ENCODE measurements at regions not wholly inside any gene's neighbourhood (a gene's known extent, or its start where the extent isn't known, plus 50 kb on each side); places are given as distances from the start of the nearest gene placed in this dataset.

DNA sequence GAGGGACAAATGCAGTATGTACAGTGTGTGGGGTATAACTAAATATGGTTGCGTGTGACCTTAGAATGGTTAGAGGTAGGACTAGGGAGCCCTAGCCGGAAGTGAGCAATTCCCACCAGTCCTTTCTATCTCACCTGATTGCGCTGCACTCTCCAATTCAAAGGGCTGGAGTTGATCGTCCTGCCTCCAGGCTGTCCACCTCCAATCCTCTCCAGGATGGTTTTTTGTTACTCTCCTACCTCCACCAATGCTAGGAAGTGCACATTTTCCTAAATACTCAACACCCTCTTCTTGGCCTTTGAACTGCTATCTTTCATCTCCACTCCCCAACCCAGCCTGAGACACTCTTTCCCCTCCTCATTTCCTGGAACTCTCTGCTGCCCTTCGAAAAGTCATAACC is 181.7 kb upstream of the ASIC2 start (continued):
- TF ChIP-seq SP1 (IDR thresholded peaks at IDR 0.05) (no peak), HNF4G (IDR thresholded peaks at IDR 0.05) (no peak), FOXA2 (IDR thresholded peaks at IDR 0.05) (no peak), NR2F2 (IDR thresholded peaks at IDR 0.05) (no peak)

DNA sequence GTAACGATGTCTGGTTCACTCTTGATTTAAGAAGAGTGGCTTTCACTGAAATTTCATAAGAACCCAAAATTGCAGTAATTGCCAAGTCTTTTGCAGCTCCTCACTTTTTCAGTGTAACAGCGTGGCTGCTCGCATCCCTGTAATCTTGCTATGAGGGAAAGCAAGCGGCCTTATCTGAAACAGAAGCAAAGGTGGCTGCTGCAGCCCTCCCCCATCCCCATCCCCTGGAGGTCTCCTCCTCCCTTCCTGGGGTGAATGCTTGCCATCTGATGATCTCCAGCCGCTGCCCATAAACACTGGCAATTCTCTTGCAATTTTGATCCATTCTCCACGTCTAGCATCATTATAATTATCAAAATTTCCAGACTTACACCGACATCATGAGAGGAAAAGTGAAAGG is 182.5 kb upstream of the ASIC2 start:
- H3K9ac ChIP-seq (ENCODE audit: low read depth in 1 of 2, low read length in 2 of 2) = no peak overlapping the region
- H3K4me3 ChIP-seq (ENCODE audit: low read depth in 1 of 3, low read length in 3 of 3) = no peak overlapping the region
- H3K36me3 ChIP-seq (ENCODE audit: control insufficient read depth in 4 of 4, insufficient read depth in 3 of 4, low read depth in 1 of 4, low read length in 3 of 4) = no peaks in the 10 kb centered on the region
- H3K4me1 ChIP-seq (ENCODE audit: control insufficient read depth in 4 of 4, insufficient read depth in 4 of 4, low read length in 3 of 4) = no peaks in the 10 kb centered on the region
- TF ChIP-seq FOXA2 (IDR thresholded peaks at IDR 0.05) = no peak
- TF ChIP-seq HNF4A (conservative IDR thresholded peaks at IDR 0.05) = no peak
- no peak for TF ChIP-seq NR2F2 (IDR thresholded peaks at IDR 0.05)
- no peak for TF ChIP-seq FOXA1 (IDR thresholded peaks at IDR 0.05)
- no peak for TF ChIP-seq RAD21 (IDR thresholded peaks at IDR 0.05)
- TF ChIP-seq EGR1 (IDR thresholded peaks at IDR 0.05; ENCODE audit: low read depth in 2 of 2) = no peak
- TF ChIP-seq RXRA (IDR thresholded peaks at IDR 0.05) = no peak
- no peak for TF ChIP-seq YY1 (IDR thresholded peaks at IDR 0.05)
- TF ChIP-seq, protein P1, sequence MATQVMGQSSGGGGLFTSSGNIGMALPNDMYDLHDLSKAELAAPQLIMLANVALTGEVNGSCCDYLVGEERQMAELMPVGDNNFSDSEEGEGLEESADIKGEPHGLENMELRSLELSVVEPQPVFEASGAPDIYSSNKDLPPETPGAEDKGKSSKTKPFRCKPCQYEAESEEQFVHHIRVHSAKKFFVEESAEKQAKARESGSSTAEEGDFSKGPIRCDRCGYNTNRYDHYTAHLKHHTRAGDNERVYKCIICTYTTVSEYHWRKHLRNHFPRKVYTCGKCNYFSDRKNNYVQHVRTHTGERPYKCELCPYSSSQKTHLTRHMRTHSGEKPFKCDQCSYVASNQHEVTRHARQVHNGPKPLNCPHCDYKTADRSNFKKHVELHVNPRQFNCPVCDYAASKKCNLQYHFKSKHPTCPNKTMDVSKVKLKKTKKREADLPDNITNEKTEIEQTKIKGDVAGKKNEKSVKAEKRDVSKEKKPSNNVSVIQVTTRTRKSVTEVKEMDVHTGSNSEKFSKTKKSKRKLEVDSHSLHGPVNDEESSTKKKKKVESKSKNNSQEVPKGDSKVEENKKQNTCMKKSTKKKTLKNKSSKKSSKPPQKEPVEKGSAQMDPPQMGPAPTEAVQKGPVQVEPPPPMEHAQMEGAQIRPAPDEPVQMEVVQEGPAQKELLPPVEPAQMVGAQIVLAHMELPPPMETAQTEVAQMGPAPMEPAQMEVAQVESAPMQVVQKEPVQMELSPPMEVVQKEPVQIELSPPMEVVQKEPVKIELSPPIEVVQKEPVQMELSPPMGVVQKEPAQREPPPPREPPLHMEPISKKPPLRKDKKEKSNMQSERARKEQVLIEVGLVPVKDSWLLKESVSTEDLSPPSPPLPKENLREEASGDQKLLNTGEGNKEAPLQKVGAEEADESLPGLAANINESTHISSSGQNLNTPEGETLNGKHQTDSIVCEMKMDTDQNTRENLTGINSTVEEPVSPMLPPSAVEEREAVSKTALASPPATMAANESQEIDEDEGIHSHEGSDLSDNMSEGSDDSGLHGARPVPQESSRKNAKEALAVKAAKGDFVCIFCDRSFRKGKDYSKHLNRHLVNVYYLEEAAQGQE (IDR thresholded peaks at IDR 0.05) = no peak
- TF ChIP-seq, protein P2, sequence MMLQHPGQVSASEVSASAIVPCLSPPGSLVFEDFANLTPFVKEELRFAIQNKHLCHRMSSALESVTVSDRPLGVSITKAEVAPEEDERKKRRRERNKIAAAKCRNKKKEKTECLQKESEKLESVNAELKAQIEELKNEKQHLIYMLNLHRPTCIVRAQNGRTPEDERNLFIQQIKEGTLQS (IDR thresholded peaks at IDR 0.05) = no peak
- no peaks in the 10 kb centered on the region for H3K9me3 ChIP-seq (ENCODE audit: control insufficient read depth in 4 of 4, low read length in 3 of 4)
- DNase-seq (ENCODE audit: low spot score) = no peak
- 41% methylated on average over 7 of the region's 7 CpGs for WGBS
- peaks cover 0 to 9% (median 2%) of the 10 kb centered on the region in 4 donors for H3K27me3 ChIP-seq (ENCODE audit: control insufficient read depth in 4 of 4, insufficient read depth in 4 of 4, low read length in 3 of 4)
- H3K27ac ChIP-seq (ENCODE audit: low read depth in 1 of 2, low read length in 2 of 2) = no peak overlapping the region

DNA sequence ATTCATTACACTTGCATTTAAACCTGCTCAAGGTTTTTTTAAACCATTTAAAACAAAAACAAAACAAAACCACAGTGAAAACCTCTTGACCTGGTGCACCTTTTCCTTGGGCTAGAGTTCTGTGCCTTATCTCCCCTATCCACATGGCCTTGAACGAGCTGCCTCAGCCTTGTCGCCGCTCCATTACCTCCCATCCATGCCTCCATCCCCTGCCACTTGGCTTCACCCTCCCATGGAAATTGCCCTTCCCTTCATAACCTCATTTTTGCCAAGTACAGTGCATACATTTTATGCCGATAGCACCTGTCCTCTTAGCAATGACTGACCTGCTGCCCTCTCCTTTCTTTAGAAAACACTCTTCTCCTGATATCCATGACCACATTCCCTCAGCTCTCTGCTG is 188.6 kb upstream of the ASIC2 start:
- Histone ChIP-seq H3K9me3 (ENCODE audit: control insufficient read depth in 4 of 4, low read length in 3 of 4) (no peaks in the 10 kb centered on the region), H3K9ac (ENCODE audit: low read depth in 1 of 2, low read length in 2 of 2) (no peak overlapping the region), H3K27ac (ENCODE audit: low read depth in 1 of 2, low read length in 2 of 2) (no peak overlapping the region), H3K27me3 (ENCODE audit: control insufficient read depth in 4 of 4, insufficient read depth in 4 of 4, low read length in 3 of 4) (peaks cover 0 to 5% (median 2%) of the 10 kb centered on the region in 4 donors), H3K36me3 (ENCODE audit: control insufficient read depth in 4 of 4, insufficient read depth in 3 of 4, low read depth in 1 of 4, low read length in 3 of 4) (no peaks in the 10 kb centered on the region), H3K4me1 (ENCODE audit: control insufficient read depth in 4 of 4, insufficient read depth in 4 of 4, low read length in 3 of 4) (no peaks in the 10 kb centered on the region), H3K4me3 (ENCODE audit: low read depth in 1 of 3, low read length in 3 of 3) (no peak overlapping the region)
- DNase-seq (ENCODE audit: low spot score) = no peak
- WGBS = 70% methylated on average over 4 of the region's 4 CpGs
- TF ChIP-seq, protein P2 (IDR thresholded peaks at IDR 0.05) = no peak
- no peak for TF ChIP-seq YY1 (IDR thresholded peaks at IDR 0.05)
- TF ChIP-seq, protein P3, sequence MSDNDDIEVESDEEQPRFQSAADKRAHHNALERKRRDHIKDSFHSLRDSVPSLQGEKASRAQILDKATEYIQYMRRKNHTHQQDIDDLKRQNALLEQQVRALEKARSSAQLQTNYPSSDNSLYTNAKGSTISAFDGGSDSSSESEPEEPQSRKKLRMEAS (IDR thresholded peaks at IDR 0.05) = no peak
- TF ChIP-seq EGR1 (IDR thresholded peaks at IDR 0.05; ENCODE audit: low read depth in 2 of 2) = no peak
- TF ChIP-seq, protein P1 (IDR thresholded peaks at IDR 0.05) = no peak
- no peak for TF ChIP-seq HNF4G (IDR thresholded peaks at IDR 0.05)
- no peak for TF ChIP-seq FOXA2 (IDR thresholded peaks at IDR 0.05)
- TF ChIP-seq, protein P4, sequence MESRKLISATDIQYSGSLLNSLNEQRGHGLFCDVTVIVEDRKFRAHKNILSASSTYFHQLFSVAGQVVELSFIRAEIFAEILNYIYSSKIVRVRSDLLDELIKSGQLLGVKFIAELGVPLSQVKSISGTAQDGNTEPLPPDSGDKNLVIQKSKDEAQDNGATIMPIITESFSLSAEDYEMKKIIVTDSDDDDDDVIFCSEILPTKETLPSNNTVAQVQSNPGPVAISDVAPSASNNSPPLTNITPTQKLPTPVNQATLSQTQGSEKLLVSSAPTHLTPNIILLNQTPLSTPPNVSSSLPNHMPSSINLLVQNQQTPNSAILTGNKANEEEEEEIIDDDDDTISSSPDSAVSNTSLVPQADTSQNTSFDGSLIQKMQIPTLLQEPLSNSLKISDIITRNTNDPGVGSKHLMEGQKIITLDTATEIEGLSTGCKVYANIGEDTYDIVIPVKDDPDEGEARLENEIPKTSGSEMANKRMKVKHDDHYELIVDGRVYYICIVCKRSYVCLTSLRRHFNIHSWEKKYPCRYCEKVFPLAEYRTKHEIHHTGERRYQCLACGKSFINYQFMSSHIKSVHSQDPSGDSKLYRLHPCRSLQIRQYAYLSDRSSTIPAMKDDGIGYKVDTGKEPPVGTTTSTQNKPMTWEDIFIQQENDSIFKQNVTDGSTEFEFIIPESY (IDR thresholded peaks at IDR 0.05) = no peak
- no peak for TF ChIP-seq JUND (IDR thresholded peaks at IDR 0.05)
- TF ChIP-seq NR2F2 (IDR thresholded peaks at IDR 0.05) = no peak
- no peak for TF ChIP-seq FOXA1 (IDR thresholded peaks at IDR 0.05)

Data from liver (tissue), 7 donors.